T-helper 1 cell (primary cell): ENCODE measurements at regions not wholly inside any gene's neighbourhood (a gene's known extent, or its start where the extent isn't known, plus 50 kb on each side); places are given as distances from the start of the nearest gene placed in this dataset.

Experiments used
- DNase-seq, 5 donors: peaks; one replicate each; pipeline ENCODE4 v3.0.0-alpha.2; 2012 to 2020

DNA sequence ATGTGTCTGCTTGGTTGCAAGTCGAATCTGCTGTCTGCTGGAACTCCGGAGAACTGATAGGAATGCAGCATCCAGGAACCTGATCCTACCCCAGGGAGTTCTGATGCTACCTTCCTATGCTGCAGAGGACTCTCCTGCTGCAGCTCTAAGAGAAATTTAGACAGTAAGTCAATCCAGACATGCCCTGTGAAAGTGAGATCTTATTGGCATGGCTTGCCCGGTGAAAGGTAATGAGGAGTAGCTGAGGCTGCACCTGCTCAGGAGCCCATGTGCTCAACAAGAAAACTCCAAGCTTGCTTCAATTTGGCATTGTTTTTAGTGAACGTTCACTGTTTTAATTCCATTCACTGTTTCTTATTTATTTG is 217.3 kb upstream of the SERP2 start:
- no peak for DNase-seq

DNA sequence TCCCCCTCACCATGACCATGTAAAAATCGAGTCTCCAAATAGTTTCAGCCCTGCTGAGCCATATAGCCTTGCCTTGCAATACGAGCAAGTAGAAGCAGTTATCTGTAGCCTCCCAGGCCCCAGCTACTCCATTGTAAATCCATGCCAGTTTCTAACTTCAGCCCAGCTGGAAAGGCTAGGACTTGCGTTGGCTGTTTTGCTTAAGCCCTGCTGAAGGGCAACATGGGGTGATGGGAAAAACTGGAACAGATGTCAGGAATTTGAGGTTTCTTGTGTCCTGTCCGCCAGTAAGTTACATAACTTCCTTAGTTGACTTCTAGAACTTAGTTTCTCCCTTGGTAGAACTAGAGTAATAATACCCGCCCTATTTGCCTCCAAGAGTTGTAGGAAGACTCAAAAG is 216.0 kb upstream of the SERP2 start:
- no peak for DNase-seq

DNA sequence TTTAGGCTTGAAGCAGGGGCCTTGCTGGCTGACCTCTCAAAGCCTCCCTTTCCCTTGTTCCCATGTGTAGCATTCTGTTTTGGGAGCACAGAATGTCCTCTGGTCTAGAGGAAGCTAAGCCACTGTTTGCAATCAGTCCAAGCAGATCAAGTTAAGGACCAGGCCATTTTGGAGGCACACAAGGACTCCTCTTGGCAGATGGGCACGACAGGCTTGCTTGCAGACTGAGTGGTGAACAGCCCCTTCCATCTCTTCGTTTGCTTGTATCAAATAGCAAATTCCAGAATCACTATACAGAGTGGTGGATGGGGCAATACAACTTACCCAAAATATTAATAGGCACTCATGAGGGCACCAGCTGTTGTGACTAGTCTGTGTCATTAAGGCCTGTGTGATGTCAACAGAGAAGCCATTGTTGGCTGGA is 215.5 kb upstream of the SERP2 start:
- no peak for DNase-seq

DNA sequence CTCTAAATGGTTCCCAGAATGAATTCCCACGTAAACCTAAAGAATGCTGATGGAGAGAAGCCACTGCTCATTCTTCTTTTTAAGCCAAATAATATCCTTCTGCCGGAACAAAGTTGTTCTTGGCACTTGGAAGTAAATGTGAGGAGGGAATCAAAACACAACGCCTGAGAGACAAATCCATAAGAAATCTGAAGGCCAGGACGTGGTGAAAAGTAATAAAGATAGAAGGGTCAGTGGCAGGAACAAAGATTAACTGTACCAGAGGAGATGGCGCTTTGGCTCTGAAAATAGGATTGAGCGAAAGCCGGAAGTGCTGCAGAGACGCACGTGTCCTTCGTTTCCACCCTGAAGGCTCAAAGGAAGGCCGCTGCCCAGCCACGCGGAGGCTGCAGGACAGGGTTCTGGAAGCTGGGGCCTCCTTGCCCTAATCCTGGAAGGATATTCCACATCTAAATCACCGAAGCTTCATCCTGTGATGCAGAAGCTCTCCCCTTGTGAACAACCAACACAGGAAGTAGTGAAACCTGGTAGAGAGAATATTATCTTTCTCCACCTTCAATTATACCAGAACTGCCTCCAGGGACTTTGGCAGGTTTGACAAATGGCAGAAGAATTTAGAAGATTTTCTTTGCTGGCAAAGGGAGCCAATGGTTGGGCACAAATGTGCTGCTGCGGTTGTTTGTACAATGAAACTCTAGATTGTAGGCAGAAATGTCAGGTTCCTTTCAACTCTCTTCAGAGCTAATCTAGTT is 214.6 kb upstream of the SERP2 start:
- DNase-seq: no peak

DNA sequence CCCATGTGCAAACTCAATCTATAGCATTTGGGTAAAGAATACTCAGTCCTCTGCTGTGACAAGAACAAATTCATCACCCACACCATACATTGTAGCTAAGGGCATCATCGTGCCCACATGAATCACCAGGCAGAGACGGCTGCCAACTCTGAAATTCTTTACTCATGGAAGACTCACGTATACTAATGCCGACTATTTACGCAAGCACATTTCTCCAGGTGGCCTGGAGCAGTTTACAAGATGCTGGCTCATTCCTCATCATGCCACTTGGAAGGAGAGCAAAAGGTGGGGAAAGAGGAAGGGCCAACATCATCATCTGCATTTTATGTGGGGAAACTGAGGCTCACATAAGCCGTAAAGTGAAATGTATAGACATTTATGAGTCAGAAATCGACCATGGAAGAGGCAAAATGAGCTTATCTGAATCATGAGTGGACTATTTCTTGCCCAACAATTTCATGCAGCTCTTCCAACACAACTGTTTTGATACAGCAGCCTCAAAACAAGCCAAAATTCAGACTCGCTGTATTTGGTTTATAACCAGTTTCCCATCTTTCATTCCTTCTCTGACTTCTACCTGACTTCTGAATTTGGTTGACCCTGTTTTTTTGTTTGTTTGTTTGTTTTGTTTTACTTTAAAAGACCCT is 213.9 kb upstream of the SERP2 start:
- no peak for DNase-seq

DNA sequence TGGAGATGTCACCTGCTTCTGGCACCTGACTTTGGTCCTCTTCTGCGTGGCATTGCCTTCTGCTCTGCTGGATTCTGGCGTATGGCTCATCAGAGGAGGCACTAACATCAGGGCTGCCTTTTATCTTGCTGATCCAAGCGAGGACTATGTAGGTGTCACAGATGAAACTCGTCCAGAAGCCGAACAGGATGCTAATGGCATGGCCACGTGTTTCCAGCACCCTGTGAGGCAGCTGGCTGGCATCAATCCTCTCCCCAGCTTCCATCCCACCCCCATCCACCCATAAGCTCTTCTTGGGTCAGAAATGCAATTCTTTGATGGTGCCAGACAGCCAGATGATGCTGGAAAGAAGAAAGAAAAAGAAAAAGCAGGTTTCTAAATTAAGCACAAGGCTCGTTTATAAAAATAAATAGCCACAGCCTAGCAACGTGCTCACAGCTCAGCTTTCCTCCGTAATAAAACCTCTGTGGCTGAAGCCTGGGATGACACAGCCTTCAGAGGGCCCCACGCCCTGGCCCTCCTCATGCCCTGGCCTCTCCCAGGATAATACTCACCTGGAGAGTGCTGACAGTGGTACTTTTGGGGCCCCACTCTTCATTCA is 212.9 kb upstream of the SERP2 start:
- no peak for DNase-seq

DNA sequence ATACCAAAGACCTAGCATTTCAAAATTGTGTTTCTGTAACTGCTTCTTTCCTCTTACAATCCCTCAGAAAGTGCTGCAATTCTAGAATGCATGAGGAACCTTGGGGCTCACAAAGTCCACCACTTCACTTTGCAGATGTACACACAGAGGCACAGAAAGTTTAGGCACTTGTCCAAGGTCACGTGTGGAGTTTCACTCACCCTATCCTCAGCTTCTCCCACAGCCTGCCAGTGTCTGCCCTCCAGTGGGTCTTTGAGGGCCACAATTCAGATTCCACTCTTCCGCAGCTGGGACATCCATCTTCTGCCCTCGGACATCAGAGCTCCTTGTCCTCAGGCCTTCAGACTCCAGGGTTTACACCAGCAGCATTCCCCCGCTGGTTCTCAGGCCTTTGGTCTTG is 210.5 kb upstream of the SERP2 start:
- DNase-seq: no peak

DNA sequence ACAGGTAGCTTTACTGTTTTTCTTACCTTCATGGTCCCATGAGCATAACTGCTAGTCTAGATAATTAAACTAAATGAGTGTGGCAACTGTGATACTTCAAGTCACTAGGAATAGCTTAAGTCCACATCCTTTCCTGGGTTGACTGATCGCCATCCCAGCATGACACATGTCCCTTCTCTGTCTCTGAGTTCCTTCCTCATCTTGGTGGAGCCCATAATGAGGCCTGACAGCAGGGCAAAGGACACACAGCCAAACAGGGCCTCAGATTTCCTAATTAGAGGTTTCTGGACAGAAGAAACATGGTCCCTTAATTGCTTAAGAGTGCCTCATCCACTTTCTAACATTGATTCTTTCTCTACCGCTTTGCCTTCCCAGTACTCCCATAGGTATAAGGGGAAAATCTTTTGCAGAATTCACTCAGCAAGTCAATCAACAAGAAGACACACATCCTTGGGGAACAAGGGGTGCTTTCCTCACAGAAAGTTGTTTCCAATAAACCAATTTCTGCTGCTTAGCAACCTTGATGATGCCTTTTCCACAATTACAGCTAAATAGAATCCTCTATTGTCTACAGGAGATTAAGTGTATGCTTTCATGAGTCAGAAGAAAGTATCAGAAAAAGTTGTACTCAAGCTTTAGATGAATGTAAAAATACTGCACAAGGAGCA is 208.3 kb upstream of the SERP2 start:
- DNase-seq: no peak

DNA sequence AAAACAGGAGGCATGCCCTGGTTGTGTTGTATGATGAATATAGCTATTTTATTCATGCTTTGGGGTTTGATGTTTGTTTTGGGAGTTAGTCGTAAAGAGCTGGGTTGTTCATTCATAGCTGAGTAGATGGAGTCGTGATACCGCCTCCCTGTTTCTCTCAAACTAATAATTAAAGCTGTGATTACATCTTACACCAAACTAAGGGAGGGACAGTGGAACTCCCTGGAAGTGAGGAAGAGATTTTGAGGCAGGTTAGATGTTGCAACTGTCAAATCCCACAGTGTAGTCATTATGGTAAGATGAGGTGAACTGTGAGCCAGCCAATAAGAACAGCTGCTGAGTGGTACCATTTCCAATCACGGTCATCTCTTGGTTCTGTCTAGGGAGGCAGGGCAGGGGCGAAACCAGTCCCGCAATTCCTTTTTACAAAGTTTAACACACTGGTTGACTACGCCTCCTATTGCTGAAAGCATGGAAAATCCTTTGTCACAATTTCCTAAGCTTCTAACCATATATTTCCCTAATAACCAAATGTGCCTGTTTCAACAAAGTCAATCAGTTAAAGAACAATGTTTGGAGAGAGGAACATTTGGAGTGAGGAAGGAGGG is 207.6 kb upstream of the SERP2 start:
- no peak for DNase-seq

DNA sequence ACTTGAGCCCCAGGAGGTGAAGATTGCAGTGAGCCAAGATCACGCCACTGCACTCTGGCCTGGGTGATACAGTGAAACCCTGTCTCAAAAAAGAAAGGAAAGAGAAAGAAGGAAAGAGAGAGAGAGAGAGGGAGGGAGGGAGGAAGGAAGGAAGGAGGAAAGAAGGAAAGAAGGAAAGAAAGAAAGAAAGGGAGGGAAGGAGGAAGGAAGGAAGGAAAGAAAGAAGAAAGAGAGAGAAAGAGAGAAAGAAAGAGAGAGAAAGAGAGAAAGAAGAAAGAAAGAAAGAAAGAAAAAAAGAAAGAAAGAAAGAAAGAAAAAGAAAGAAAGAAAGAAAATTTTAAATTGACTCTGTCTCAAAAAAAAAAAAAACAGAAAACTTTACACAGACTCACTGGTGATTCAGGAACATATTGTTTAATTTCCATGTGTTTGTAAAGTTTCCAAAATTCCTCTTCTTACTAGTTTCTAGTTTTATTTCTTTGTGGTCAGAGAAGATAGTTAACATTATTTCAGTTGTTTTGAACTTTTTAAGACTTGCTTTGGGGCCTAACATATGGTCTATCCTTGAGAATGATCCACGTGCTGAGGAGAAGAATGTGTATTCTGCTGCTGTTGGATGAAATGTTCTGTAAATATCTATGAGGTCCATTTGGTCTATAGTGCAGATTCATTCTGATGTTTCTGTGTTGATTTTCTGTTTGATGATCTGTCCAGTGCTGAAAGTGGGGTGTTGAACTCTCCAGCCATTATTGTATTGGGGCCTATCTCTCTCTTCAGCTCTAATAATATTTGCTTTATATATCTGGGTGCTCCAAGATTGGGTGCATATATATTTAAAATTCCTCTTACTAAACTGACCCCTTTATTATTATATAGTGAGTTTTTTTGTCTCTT is 204.4 kb upstream of the SERP2 start:
- no peak for DNase-seq

DNA sequence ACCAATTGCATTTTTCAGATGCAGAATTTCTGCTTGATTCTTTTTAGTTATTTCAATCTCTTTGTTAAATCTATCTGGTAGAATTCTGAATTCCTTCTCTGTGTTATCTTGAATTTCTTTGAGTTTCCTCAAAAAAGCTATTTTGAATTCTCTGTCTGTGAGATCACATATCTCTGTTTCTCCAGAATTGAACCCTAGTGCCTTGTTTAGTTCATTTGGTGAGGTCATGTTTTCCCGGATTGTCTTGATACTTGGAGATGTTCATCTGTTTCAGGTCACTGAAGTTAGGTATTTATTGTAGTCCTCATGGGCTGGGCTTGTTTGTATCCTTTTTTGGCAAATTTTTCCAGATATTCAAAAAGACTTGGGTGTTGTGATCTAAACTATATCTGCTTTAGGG is 202.9 kb upstream of the SERP2 start:
- no peak for DNase-seq

DNA sequence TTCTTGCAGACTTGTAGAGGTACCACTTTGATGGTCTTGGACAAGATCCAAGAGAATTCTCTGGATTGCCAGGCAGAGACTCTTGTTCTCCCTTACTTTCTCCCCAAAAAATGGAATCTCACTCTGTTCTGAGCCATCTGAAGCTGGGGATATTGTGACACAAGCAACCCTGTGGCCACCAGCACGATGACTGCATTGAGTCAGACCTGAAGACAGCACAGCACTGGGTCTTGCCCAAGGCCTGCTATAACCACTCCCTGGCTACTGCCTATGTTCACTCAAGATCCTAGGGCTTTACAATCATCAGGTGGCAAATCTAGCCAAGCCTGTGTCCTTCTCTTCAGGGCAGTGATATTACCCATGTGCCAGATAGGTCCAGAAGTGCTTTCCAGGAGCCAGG is 202.5 kb upstream of the SERP2 start:
- DNase-seq: no peak

DNA sequence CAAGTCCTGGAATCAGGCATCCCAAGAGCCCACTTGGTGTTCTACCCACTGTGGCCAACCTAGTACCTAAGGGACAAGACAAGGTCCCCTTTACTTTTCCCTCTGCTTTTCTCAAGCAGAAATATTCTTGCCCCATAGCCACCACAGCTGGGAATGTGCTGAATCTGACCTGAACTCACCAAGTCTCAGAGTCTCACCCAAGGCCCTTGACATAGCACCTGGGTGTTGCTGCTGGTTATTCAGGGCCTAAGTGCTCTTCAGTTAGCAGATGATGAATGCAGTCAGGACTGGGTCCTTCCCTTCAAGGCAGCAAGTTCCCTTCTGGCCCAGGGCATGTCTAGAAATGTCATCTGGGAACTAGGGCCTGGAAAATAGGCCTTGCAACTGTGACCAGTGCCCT is 201.8 kb upstream of the SERP2 start:
- no peak for DNase-seq

DNA sequence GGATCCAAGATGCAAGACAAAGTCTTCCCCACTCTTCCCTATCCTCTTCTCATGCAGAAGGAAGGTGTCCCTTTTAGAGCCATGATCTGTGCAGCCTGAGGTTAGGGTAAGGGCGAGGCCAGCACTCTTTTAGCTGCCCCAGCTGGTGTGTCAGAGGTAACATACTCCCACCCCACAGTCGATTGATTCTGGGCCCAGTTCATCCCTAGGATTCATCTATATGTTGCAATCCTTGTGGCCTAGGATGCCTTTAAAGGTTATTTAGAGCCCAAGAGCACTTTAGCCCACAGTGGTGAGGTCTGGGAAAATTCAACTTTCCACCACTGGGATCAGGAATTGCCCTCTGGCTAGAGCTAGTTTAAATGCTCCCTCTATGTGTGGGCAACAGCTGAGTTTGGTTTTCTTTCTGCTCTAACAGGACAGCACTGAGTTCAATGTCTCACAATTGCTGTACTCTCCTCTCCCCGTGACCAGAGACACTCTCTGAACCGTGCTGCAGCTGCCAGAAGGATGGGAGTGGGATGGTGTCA is 201.3 kb upstream of the SERP2 start:
- DNase-seq: no peak

DNA sequence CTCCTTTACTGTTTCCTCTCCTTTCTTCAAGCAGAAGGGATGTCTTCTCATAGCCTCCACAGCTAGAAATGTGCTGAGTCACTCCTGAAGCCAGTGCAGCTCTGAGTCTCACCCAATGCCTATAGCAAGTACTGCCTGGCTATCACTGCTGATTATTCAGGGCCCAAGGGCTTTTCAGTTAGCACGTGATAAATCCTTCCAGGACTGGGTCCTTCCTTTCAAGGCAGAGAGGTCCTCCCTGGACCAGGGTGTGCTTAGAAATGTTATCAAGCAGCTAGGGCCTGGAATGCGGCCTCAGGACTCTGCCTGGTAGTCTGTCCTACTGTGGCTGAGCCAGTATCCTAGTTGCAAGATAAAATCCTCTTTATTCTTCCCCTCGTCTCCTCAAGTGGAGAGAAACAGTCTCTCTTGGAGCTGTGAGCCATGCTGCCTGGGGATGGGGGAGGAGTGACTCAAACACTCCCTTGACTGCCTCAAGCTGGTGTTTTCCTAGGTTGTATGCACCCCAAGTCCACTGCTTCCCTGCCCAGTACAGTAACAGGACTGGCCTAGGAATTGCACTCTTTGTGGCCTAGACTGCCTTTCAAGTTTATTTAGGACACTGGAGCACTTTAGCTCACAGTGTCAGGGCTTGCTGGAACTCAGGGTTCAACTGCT is 198.7 kb upstream of the SERP2 start:
- DNase-seq: peak in 1 of 5 donors; percentile 29

DNA sequence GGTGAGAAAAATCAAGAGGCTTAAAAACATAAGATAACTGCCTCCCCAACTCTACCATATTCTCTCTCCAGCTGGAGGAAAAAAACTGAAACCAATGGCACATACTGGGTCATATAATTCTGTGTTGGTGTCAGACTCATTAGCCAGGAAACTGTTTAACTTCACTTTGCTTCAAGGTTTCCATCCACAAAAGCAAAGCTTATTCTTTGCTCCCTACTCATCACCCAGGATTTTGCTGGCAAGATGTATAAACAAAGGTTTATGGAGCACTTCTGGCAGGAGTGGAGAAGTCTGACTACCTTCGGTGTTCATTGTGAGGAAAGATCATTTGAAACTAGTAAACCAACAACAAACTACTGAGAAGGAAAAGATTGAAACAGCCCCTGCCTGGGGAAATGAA is 197.5 kb upstream of the SERP2 start:
- DNase-seq: no peak

DNA sequence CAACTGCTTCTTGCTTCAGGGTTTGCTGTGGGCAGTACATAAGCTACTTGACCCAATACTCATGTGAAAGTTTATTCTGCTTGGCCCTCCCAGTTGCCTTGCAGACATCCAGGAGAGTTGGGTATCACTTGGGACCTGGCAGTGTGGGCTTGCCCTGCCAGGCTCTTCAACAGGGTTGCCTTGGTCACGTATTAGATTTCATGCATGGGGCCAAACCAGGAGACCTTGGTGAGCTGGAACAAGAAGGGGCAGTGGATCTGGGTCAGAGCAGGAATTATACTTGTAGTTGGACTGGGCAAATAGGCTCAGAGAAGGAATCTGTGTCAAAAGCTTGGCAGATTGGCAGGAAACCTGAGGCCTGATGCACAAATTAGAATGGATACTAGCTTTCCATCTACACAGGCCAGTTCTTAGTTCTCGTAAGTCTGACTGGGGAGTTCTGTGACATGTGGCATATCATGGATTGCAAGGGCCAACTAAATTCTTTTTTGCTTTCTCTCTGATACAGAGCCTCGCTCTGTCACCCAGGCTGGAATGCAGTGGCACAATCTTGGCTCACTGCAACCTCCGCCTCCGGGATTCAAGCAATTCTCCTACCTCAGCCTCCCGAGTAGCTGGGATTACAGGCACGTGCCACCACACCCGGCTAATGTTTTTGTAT is 192.6 kb upstream of the SERP2 start:
- DNase-seq: no peak

DNA sequence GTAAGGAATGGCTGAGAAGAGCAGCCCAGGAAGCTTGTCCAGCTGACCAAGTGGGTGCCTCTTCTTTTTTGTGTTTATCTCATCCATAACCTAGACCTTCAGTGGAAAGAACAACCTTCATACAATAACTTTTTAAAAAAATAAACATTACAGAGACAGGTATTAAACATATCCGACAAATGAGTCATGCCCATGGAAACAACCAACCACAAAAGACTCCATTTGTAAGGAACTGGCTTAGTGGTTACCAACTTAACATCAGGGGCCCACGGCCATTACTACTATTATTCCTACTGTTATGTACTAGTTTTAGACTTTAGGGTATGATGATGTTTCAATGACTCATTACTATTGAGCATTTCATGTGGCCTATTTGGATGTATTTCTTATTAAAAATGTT is 191.7 kb upstream of the SERP2 start:
- no peak for DNase-seq

DNA sequence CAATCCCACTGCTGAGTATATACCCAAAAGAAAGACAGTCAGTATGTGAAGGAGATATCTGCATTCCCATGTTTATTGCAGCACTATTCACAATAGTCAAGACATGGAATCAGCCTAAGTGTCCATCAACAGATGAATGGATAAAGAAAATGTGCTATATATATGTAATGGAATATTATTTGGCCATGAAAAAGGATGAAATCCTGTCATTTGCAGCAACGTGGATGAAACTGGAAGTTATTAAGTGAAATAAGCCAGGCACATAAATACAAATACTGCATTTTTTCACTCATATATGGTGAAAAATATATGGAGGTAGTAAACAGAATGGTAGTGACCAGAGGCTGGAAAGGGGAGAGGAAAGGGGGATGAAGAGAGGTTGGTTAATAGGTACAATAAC is 188.9 kb upstream of the SERP2 start:
- no peak for DNase-seq

DNA sequence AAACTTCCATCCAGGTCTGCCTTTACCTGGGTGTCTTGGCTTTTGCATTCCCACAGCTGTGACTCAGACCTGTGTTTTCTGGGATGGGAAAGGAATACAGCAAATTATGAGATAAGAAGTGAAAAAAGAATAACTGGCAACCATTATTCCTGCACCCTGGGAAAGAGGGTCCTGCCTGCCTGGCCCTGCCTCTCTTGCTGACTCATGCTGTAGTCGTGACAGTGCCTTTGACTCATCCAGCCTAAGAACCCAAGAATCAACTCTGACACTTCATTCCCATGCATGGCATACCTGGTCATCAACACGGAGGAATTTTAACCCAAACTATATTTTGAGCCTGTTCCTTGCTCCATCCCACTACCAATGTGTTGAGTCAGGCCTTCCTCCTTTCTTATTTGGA is 185.4 kb upstream of the SERP2 start:
- no peak for DNase-seq

DNA sequence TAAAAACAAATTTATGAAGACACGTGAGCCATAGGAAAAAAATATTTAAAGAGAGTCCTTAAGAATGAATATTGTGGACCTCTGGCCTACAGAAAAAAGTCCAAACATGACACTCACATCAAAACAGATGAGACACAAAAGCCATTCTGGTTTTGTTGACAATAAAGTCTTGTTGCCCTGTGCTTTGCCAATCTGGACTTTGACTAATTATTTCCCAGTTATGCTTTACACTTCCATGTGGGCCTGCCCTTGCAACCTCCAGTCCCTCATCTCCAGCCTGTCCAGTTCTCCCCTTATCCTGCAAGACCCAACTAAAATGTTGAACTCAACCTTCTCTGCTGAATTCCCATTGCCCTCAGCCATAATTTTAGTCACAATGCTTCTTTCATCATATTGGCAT is 184.5 kb upstream of the SERP2 start:
- DNase-seq: no peak
